NCI-H2196 treated with DMSO at 0.1 percent for 48 hours (cell line): ENCODE measurements at regions not wholly inside any gene's neighbourhood (a gene's known extent, or its start where the extent isn't known, plus 50 kb on each side); places are given as distances from the start of the nearest gene placed in this dataset.

Source experiments
- DNase-seq: peaks from one replicate; lab custom pipeline; 2025; ENCODE audit not compliant: unreplicated experiment; lab: John Stamatoyannopoulos, UW

GRCh38 chr12:126856958-126857357, 1410.0 kb upstream of the TMEM132C start:
- DNase-seq: no peak

- no peak for DNase-seq
Observed at GRCh38 chr12:126858560-126858959, 1408.4 kb upstream of the TMEM132C start.

GRCh38 chr12:126860210-126860609, 1406.8 kb upstream of the TMEM132C start:
- DNase-seq: no peak

- no peak for DNase-seq
Observed at GRCh38 chr12:126862500-126862899, 1404.5 kb upstream of the TMEM132C start.

- no peak for DNase-seq
Observed at GRCh38 chr12:126869644-126870043, 1397.3 kb upstream of the TMEM132C start.

- DNase-seq: no peak
Observed at GRCh38 chr12:126873701-126874100, 1393.3 kb upstream of the TMEM132C start.

- DNase-seq: no peak
Observed at GRCh38 chr12:126874427-126875026, 1392.4 kb upstream of the TMEM132C start.

GRCh38 chr12:126879842-126880241, 1387.1 kb upstream of the TMEM132C start:
- no peak for DNase-seq

GRCh38 chr12:126883697-126884096, 1383.3 kb upstream of the TMEM132C start:
- no peak for DNase-seq

- DNase-seq: no peak
Observed at GRCh38 chr12:126889501-126889900, 1377.5 kb upstream of the TMEM132C start.

GRCh38 chr12:126890097-126890496, 1376.9 kb upstream of the TMEM132C start:
- DNase-seq: no peak

- DNase-seq: no peak
Observed at GRCh38 chr12:126891789-126892188, 1375.2 kb upstream of the TMEM132C start.

GRCh38 chr12:126895951-126896913, 1370.7 kb upstream of the TMEM132C start:
- DNase-seq: no peak

GRCh38 chr12:126897102-126897501, 1369.9 kb upstream of the TMEM132C start:
- DNase-seq: no peak

GRCh38 chr12:126897778-126898177, 1369.2 kb upstream of the TMEM132C start:
- DNase-seq: no peak

- no peak for DNase-seq
Observed at GRCh38 chr12:126898562-126898961, 1368.4 kb upstream of the TMEM132C start.

- DNase-seq: no peak
Observed at GRCh38 chr12:126899926-126900792, 1366.8 kb upstream of the TMEM132C start.

- DNase-seq: no peak
Observed at GRCh38 chr12:126903027-126903876, 1363.7 kb upstream of the TMEM132C start.

GRCh38 chr12:126905752-126906151, 1361.2 kb upstream of the TMEM132C start:
- no peak for DNase-seq
